ENCODE measurements at regions not wholly inside any gene's neighbourhood (a gene's known extent, or its start where the extent isn't known, plus 50 kb on each side); places are given as distances from the start of the nearest gene placed in this dataset.
"Not testable (repeated sequence)": the region's sequence is repeated elsewhere in the genome, so short reads cannot be mapped to it uniquely, and the experiment has no call there.

DNA sequence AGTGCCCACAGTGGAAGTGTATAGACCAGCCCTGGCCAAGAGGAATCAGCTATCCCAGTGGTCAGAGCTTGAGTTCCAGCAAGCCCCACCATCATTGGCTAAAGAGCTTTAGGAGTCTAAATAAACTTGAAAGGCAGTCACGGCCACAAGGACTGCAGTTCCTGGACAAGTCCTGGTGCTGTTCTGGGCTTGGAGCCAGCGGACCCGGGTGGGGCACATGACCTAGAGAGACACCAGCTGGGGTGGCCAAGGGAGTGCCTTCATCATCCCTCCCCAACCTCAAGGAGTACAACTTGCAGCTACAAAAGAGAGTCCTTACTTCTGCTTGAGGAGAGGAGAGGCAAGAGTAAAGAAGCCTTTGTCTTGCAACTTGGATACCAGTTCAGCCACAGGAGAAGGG is 439.8 kb upstream of the TMEFF2 start:
- DNase-seq: no peak

DNA sequence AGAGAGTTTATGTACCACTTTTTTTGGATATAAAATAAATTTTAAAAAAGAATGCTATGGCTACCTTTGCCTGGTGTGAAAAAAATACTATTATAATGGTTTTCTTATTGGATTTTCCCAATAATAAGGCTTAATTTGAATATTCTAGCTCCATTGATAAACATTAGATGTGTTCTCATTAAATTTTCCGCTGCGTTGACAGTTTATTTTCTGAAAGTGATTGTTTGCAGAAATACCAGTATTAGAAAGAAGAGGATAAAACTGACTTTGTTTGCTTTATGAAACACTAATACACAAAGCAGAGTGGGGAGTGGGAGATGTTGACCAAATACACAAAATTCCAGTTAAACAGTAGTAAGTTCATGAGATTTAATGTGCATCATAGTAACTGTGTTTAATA is 433.3 kb upstream of the TMEFF2 start:
- no peak for DNase-seq

DNA sequence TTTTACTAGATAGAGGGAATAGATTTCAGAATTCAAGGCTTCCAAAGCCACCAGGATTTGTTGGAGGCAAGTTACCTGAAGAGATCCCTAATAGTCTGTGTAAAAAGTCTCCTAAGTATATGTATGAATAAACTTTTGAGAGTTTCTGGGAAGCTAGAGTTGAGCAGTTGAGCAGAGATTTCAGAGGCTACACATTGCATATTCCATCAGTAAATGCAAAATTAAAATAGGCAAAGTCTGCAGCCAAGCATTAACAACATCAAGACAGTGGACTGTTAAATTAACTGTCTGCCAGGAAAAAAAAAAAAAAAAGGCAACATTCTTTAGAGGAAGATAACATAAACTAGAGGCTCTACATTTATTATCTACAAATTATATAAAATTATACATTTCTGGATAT is 420.4 kb upstream of the TMEFF2 start:
- DNase-seq: no peak

DNA sequence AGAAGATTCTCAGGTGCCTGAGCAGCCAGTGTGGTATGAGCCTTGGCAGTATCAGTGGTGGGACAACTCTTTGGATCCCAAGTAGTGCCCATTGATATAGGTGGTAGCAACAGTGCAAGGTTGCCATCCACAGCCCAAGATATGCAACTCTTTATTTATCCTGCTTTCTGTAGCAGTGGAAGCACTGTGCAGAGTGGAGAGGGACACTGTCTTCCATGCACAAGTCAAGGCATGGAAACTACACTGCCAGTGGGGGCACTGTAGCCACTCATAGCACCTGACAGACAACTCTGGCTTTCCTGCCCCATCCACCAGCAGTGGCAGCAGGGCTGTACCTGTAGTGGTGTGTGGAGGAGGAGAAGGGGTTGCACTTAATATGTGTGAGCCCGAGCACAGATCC is 409.6 kb upstream of the TMEFF2 start:
- DNase-seq: no peak

GRCh38 chr2:192598649-192599048 is 403.9 kb upstream of the TMEFF2 start:
- DNase-seq: not testable (repeated sequence)

GRCh38 chr2:192593561-192593960 is 398.8 kb upstream of the TMEFF2 start:
- no peak for DNase-seq

- DNase-seq: no peak
Observed at GRCh38 chr2:192591617-192592016, 396.9 kb upstream of the TMEFF2 start.

- DNase-seq: no peak
Observed at GRCh38 chr2:192585418-192585817, 390.7 kb upstream of the TMEFF2 start.

- no peak for DNase-seq
Observed at GRCh38 chr2:192584976-192585375, 390.2 kb upstream of the TMEFF2 start.

DNA sequence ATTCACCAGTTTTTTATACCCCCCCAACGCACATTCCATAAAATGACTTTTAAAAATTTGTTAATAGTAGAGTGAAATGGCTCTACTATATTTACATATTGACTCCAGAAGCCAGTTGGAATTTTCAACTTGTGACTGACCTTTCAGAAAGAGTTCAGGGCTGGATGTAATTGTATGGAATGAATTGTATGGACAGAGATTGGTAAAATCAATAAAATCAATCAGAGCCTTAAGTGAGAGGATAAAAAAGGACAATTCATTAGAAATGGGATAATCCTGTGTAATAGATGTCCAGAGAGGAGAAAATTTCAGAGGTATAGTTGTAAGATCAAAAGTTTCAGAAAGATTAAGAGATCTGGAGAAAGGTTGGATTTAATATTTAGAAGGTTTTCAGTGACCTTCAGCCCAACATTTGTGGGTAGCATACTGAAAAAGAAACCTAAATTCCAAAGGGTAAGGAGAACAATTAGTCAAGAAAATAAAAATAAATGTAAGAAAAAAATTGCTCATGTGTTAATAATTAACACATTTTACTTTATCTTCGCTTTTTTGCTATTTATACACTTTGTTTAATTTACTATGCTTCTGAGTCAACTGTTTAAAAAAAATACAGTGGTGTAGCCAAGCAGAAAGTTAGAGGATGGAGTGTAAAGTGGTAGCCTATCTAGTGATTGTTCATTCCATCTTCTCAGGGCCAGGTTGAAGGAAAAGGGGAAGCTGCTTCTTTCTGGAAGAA is 385.4 kb upstream of the TMEFF2 start:
- DNase-seq: no peak

GRCh38 chr2:192578780-192579179 is 384.0 kb upstream of the TMEFF2 start:
- no peak for DNase-seq

- DNase-seq: no peak
Observed at GRCh38 chr2:192577706-192578105, 383.0 kb upstream of the TMEFF2 start.

DNA sequence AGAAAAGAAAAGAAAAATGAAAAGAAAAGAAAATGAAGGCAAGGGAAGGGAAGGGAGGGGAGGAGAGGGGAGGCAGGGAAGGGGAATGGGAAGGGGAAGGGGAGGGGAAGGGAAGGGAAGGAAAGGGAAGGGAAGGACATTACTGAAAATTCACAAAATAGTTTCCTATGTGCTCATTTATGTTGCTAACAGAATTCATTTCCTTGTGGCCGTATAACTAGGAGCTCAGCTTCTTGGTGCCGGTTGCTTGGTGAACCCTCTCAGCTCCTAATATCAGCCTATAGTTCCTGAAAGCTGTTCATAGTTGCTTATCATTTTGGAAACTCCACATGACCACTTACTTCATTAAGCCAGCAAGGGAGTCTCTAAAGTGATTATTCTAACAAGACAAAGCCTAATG is 379.8 kb upstream of the TMEFF2 start:
- no peak for DNase-seq

- DNase-seq: peak; percentile 12
Observed at GRCh38 chr2:192571636-192572035, 376.9 kb upstream of the TMEFF2 start.

- no peak for DNase-seq
Observed at GRCh38 chr2:192570788-192571187, 376.1 kb upstream of the TMEFF2 start.

GRCh38 chr2:192566863-192567262 is 372.1 kb upstream of the TMEFF2 start:
- no peak for DNase-seq

GRCh38 chr2:192560326-192560725 is 365.6 kb upstream of the TMEFF2 start:
- no peak for DNase-seq

GRCh38 chr2:192559587-192559986 is 364.9 kb upstream of the TMEFF2 start:
- DNase-seq: no peak

GRCh38 chr2:192558637-192559036 is 363.9 kb upstream of the TMEFF2 start:
- no peak for DNase-seq

GRCh38 chr2:192555740-192556139 is 361.0 kb upstream of the TMEFF2 start:
- no peak for DNase-seq

DNA sequence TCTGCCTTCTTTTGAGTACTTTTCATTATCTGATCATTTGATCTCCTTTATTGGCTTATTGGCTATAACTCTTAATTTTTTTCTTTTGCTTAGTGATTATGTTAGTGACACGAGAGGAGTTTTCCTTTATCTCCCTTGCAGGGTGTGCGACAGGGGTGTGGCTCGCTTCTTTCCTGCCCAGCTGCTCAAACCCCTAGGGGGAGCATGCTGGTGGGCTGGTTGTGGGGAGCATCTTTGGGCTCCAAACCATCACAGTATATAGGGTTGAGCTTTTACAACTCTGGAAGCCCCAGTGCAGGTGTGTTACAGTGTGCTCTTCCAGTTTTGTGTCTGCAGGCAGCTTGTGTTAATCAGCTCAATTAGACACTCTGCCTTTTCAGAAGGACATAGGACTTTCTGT is 357.0 kb upstream of the TMEFF2 start:
- no peak for DNase-seq

DNA sequence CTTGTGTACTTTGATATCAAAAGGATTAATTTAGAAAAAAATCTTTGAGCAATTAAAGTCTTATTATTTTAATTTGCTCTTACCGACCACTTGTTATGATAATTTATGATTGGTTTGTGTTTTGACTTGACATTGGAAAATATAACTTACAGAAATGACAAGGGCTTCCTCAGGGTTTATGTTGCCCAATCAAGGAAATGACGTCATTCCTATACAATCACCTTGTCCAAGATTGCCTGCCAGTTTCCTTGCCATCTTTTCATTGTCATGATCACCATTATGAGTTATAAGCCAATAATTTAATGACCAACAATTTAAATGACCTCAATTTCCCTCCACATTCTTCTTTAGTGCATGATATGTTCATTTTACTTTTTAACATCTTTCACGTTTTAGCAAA is 351.8 kb upstream of the TMEFF2 start:
- DNase-seq: no peak

DNA sequence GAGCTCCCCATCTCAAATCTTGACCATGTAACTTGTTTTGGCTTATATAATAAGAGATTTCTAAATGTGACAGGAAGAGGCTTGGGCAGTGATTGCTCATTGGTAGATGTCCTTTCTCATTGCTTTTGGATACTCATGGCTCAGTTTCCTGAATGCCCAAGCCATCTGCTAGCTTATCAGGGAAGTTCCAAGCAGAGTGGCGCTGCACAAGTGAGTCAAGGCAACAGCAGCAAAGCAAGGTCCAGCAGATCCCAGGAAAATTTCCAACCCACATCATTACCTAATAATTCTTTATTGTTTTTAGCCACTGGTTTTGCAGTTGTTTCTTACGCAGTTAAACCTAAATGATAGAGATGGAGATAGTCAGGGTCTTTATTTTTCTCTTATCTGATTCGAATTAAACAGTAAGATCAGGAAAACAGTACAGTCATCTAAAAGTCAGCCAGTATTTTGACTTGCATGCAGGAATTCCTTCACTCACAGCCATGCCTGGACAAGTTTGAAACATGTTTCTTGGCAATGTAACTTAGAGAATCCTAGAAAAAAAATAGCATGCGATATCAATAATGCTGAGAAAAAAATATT is 349.7 kb upstream of the TMEFF2 start:
- DNase-seq: no peak

DNA sequence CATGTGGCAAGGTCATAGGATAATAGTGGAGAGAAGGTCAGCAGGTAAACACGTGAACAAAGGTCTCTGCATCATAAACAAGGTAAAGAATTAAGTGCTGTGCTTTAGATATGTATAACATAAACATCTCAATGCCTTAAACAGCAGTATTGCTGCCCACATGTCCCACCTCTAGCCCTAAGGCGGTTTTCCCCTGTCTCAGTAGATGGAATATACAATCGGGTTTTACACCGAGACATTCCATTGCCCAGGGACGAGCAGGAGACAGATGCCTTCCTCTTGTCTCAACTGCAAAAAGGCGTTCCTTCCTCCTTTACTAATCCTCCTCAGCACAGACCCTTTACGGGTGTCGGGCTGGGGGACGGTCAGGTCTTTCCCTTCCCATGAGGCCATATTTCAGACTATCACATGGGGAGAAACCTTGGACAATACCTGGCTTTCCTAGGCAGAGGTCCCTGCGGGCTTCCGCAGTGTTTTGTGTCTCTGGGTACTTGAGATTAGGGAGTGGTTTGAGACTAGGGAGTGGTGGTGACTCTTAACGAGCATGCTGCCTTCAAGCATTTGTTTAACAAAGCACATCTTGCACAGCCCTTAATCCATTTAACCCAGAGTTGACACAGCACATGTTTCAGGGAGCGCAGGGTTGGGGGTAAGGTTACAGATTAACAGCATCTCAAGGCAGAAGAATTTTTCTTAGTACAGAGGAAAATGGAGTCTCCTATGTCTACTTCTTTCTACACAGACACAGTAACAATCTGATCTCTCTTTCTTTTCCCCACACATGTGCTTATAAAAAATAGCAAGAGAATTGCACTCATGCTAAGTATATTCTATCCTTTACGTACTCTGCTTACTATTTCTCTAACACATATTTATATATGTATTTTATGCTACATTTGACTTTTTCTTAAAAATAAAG is 347.7 kb upstream of the TMEFF2 start:
- DNase-seq: not testable (repeated sequence)
